Loucy (cell line): ENCODE measurements at regions not wholly inside any gene's neighbourhood (a gene's known extent, or its start where the extent isn't known, plus 50 kb on each side); places are given as distances from the start of the nearest gene placed in this dataset.

Source experiments
- H2AFZ ChIP-seq: fragments of 200-600 bp; sonication (generic); 2 replicates; pipeline ENCODE4 v1.6.0; 2016; ENCODE audit warnings: antibody characterized with exemption, mild to moderate bottlenecking, low read length, moderate library complexity
- H3F3A ChIP-seq: fragments of 200-600 bp; 2 replicates; pipeline ENCODE4 v1.6.0; 2016; ENCODE audit warnings: antibody characterized with exemption, low read depth, mild to moderate bottlenecking
- H3K27me3 ChIP-seq: fragments of 200-600 bp; sonication (generic); 2 replicates; pipeline ENCODE4 v1.6.1; 2014; ENCODE audit warnings: low read length, mild to moderate bottlenecking; ENCODE audit not compliant: insufficient read depth, poor library complexity, severe bottlenecking
- H3K36me3 ChIP-seq: fragments of 200-600 bp; sonication (generic); 2 replicates; pipeline ENCODE4 v1.6.1; 2016; ENCODE audit warnings: low read length; ENCODE audit not compliant: insufficient read depth
- H3K4me1 ChIP-seq: fragments of 200-600 bp; sonication (generic); 2 replicates; pipeline ENCODE4 v1.5.1; 2014; ENCODE audit warnings: low read length, mild to moderate bottlenecking; ENCODE audit not compliant: insufficient read depth, poor library complexity, severe bottlenecking
- H3K4me2 ChIP-seq: fragments of 200-600 bp; sonication (generic); 2 replicates; pipeline ENCODE4 v1.6.0; 2014; ENCODE audit warnings: antibody characterized with exemption, low read length, low read depth, mild to moderate bottlenecking; ENCODE audit not compliant: poor library complexity, severe bottlenecking
- H3K4me3 ChIP-seq: fragments of 200-600 bp; sonication (generic); 2 replicates; pipeline ENCODE4 v1.5.1; 2014; ENCODE audit warnings: low read length, mild to moderate bottlenecking, mixed read lengths; ENCODE audit not compliant: poor library complexity, severe bottlenecking
- H3K79me2 ChIP-seq: fragments of 200-600 bp; sonication (generic); 2 replicates; pipeline ENCODE4 v1.6.1; 2014; ENCODE audit warnings: low read length; ENCODE audit not compliant: insufficient read depth
- H3K9ac ChIP-seq: fragments of 200-600 bp; sonication (generic); 2 replicates; pipeline ENCODE4 v1.6.0; 2014; ENCODE audit warnings: mild to moderate bottlenecking, low read depth, low read length, moderate library complexity; ENCODE audit not compliant: poor library complexity, severe bottlenecking
- H3K9me2 ChIP-seq: fragments of 200-600 bp; sonication (generic); replicated peaks from 2 replicates; pipeline ENCODE4 v1.6.1; 2016; ENCODE audit warnings: low read depth, low read length, mixed read lengths
- H3K9me3 ChIP-seq: fragments of 200-600 bp; sonication (generic); 2 replicates; pipeline ENCODE4 v1.6.1; 2014; ENCODE audit warnings: mild to moderate bottlenecking, antibody characterized with exemption, low read length, low read depth; ENCODE audit not compliant: insufficient read depth
- H4K20me1 ChIP-seq: fragments of 200-600 bp; sonication (generic); 2 replicates; pipeline ENCODE4 v1.6.0; 2014; ENCODE audit warnings: antibody characterized with exemption, low read length, mild to moderate bottlenecking; ENCODE audit not compliant: insufficient read depth, poor library complexity, severe bottlenecking
- CTCF ChIP-seq: fragments of 200-600 bp; sonication (generic); conservative IDR thresholded peaks from 2 replicates; pipeline ENCODE4 v1.5.1; 2014; ENCODE audit warnings: mild to moderate bottlenecking, antibody characterized with exemption, low read length
- EZH2phosphoT487 ChIP-seq: fragments of 200-600 bp; IDR thresholded peaks from 2 replicates; pipeline ENCODE4 v1.6.1; 2018; ENCODE audit warnings: antibody characterized with exemption, mild to moderate bottlenecking, moderate library complexity, borderline replicate concordance

- Histone ChIP-seq H3K27me3 (no peaks in the 10 kb centered on the region), H3K36me3 (no peaks in the 10 kb centered on the region), H3K9ac (no peak overlapping the region), H4K20me1 (no peaks in the 10 kb centered on the region), H3K9me3 (no peaks in the 10 kb centered on the region), H3K4me3 (no peak overlapping the region), H3K9me2 (no peaks in the 10 kb centered on the region), H3F3A (no peaks in the 10 kb centered on the region), H2AFZ (no peak overlapping the region), H3K4me1 (no peaks in the 10 kb centered on the region), H3K79me2 (no peaks in the 10 kb centered on the region), H3K4me2 (no peak overlapping the region)
- TF ChIP-seq EZH2phosphoT487 (no peak), CTCF (no peak)
Observed at GRCh38 chr10:118978316-118978997, 51.1 kb upstream of the NANOS1 start.

GRCh38 chr10:118978998-118979350 lies 50.5 kb upstream of the NANOS1 start:
- Histone ChIP-seq H3K27me3 (no peaks in the 10 kb centered on the region), H3K4me3 (no peak overlapping the region), H3K9me3 (no peaks in the 10 kb centered on the region), H3K36me3 (no peaks in the 10 kb centered on the region), H3K4me1 (no peaks in the 10 kb centered on the region), H3K4me2 (no peak overlapping the region), H3K9ac (no peak overlapping the region), H3K9me2 (no peaks in the 10 kb centered on the region), H3F3A (no peaks in the 10 kb centered on the region), H3K79me2 (no peaks in the 10 kb centered on the region), H2AFZ (no peak overlapping the region), H4K20me1 (no peaks in the 10 kb centered on the region)
- TF ChIP-seq EZH2phosphoT487 (no peak), CTCF (no peak)

- H4K20me1 ChIP-seq, result no peaks in the 10 kb centered on the region
- H3K4me1 ChIP-seq, result no peaks in the 10 kb centered on the region
- H3K79me2 ChIP-seq, result no peaks in the 10 kb centered on the region
- H3K36me3 ChIP-seq, result no peaks in the 10 kb centered on the region
- H3F3A ChIP-seq, result no peaks in the 10 kb centered on the region
- no peak overlapping the region for H2AFZ ChIP-seq
- H3K4me3 ChIP-seq, result no peak overlapping the region
- H3K27me3 ChIP-seq, result no peaks in the 10 kb centered on the region
- no peak overlapping the region for H3K4me2 ChIP-seq
- TF ChIP-seq EZH2phosphoT487 (no peak), CTCF (no peak)
- H3K9me2 ChIP-seq, result no peaks in the 10 kb centered on the region
- H3K9me3 ChIP-seq, result no peaks in the 10 kb centered on the region
- no peak overlapping the region for H3K9ac ChIP-seq
Observed at GRCh38 chr10:118979661-118980060, 49.9 kb upstream of the NANOS1 start.
